Activated naive CD8-positive, alpha-beta T cell treated with anti-CD3 and anti-CD28 coated beads for 36 hours (primary cell): ENCODE measurements at regions not wholly inside any gene's neighbourhood (a gene's known extent, or its start where the extent isn't known, plus 50 kb on each side); places are given as distances from the start of the nearest gene placed in this dataset.
"Not testable (repeated sequence)": the region's sequence is repeated elsewhere in the genome, so short reads cannot be mapped to it uniquely, and the experiment has no call there.

ENCODE experiments used
- DNase-seq: peaks from one replicate; pipeline ENCODE4 v3.0.0; 2021
- H3K27ac Mint-ChIP-seq: one replicate; pipeline ENCODE4 v1.8.0; 2022; ENCODE audit warnings: mild to moderate bottlenecking, moderate library complexity, mixed read lengths
- H3K27me3 Mint-ChIP-seq: one replicate; pipeline ENCODE4 v1.8.0; 2022; ENCODE audit warnings: mild to moderate bottlenecking, mixed read lengths
- H3K36me3 Mint-ChIP-seq: one replicate; pipeline ENCODE4 v1.8.0; 2021; ENCODE audit warnings: mild to moderate bottlenecking, mixed read lengths
- H3K4me1 Mint-ChIP-seq: one replicate; pipeline ENCODE4 v1.8.0; 2021; ENCODE audit warnings: mixed read lengths
- H3K4me3 Mint-ChIP-seq: one replicate; pipeline ENCODE4 v1.8.0; 2022; ENCODE audit warnings: mild to moderate bottlenecking, moderate library complexity, mixed read lengths
- H3K9me3 Mint-ChIP-seq: one replicate; pipeline ENCODE4 v1.8.0; 2022; ENCODE audit warnings: mixed read lengths

- Mint-ChIP-seq H3K36me3 (peaks cover 16% of the 10 kb centered on the region), H3K4me1 (peaks cover 17% of the 10 kb centered on the region), H3K9me3 (peaks cover 25% of the 10 kb centered on the region), H3K4me3 (no peak overlapping the region), H3K27ac (peak overlapping the region; percentile 71), H3K27me3 (no peaks in the 10 kb centered on the region)
- DNase-seq = no peak
Measured at GRCh38 chr5:50501491-50502228, 60.6 kb upstream of the EMB start.

GRCh38 chr5:50513028-50513457 lies 72.0 kb upstream of the EMB start:
- not testable (repeated sequence) for H3K9me3 Mint-ChIP-seq, H3K27me3 Mint-ChIP-seq, DNase-seq, H3K36me3 Mint-ChIP-seq, H3K27ac Mint-ChIP-seq, H3K4me3 Mint-ChIP-seq, H3K4me1 Mint-ChIP-seq

GRCh38 chr5:50521060-50521459 lies 80.0 kb upstream of the EMB start:
- not testable (repeated sequence) for DNase-seq, H3K27ac Mint-ChIP-seq, H3K4me3 Mint-ChIP-seq, H3K27me3 Mint-ChIP-seq, H3K36me3 Mint-ChIP-seq, H3K4me1 Mint-ChIP-seq
- peaks cover 23% of the 10 kb centered on the region for H3K9me3 Mint-ChIP-seq

DNA sequence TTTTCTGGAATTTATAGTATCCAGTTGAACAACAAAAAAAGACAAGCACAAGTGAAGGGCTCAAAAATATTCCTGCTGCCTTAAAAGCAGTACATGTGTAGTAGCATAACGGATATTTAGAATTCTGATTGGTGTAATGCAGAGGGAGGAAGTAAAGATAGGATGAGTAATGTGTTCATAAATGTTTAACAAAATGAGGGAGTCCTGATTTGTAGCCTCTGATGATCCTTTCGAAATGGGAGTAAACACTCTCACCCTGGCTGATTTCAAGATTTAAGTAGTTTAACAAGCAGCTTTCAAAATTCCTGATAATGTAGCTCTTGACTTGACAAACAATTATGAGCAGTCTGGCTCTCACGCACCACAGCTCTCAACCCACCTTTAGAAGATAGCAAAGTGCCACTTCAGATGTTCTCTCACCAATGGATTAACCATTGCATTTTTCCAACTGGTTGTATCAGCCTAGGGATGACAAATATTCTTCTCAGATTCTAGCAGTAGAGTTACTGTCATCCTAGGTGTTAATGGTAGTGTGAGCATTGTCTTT lies 86.5 kb upstream of the EMB start:
- not testable (repeated sequence) for H3K27ac Mint-ChIP-seq, H3K4me3 Mint-ChIP-seq, H3K36me3 Mint-ChIP-seq, H3K9me3 Mint-ChIP-seq, DNase-seq, H3K27me3 Mint-ChIP-seq, H3K4me1 Mint-ChIP-seq

- no peak overlapping the region for H3K4me3 Mint-ChIP-seq
- no peaks in the 10 kb centered on the region for H3K36me3 Mint-ChIP-seq
- no peaks in the 10 kb centered on the region for H3K27me3 Mint-ChIP-seq
- DNase-seq = no peak
- H3K4me1 Mint-ChIP-seq = peaks cover 5% of the 10 kb centered on the region
- H3K27ac Mint-ChIP-seq = no peak overlapping the region
- H3K9me3 Mint-ChIP-seq = peaks cover 5% of the 10 kb centered on the region
Measured at GRCh38 chr5:50535393-50535792, 94.3 kb upstream of the EMB start.

GRCh38 chr5:50537534-50537933 lies 96.4 kb upstream of the EMB start:
- not testable (repeated sequence) for H3K36me3 Mint-ChIP-seq, H3K4me1 Mint-ChIP-seq, DNase-seq, H3K27me3 Mint-ChIP-seq, H3K27ac Mint-ChIP-seq, H3K4me3 Mint-ChIP-seq
- H3K9me3 Mint-ChIP-seq = peaks cover 10% of the 10 kb centered on the region

GRCh38 chr5:50547303-50547702 lies 106.2 kb upstream of the EMB start:
- no peak overlapping the region for H3K27ac Mint-ChIP-seq
- H3K4me1 Mint-ChIP-seq = peaks cover 9% of the 10 kb centered on the region
- peaks cover 12% of the 10 kb centered on the region for H3K9me3 Mint-ChIP-seq
- H3K36me3 Mint-ChIP-seq = no peaks in the 10 kb centered on the region
- H3K4me3 Mint-ChIP-seq = no peak overlapping the region
- no peaks in the 10 kb centered on the region for H3K27me3 Mint-ChIP-seq
- no peak for DNase-seq

GRCh38 chr5:50550267-50550666 lies 109.2 kb upstream of the EMB start:
- no peak for DNase-seq
- Mint-ChIP-seq H3K36me3 (no peaks in the 10 kb centered on the region), H3K4me1 (peaks cover 27% of the 10 kb centered on the region), H3K27me3 (no peaks in the 10 kb centered on the region), H3K4me3 (no peak overlapping the region), H3K9me3 (peaks cover 2% of the 10 kb centered on the region), H3K27ac (no peak overlapping the region)

DNA sequence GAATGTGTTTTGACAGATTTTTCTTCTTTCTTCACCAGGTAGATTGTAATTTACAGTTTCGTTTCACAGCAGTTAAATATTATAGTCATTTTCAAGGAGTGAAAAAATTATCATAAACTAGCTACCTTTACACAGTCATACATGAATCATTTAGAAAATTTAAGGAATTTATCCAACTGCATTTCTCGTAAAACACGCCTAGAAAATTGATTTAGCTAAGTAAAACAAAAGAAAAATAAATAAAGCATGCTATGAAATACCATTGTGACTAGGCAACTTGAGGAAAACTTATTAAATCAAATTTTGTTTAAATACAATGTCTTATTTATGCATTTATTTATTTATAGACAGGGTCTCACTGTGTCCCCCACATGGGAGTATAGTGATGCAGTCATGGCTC lies 109.9 kb upstream of the EMB start:
- peaks cover 4% of the 10 kb centered on the region for H3K9me3 Mint-ChIP-seq
- peaks cover 2% of the 10 kb centered on the region for H3K36me3 Mint-ChIP-seq
- no peak overlapping the region for H3K4me3 Mint-ChIP-seq
- no peak for DNase-seq
- H3K27me3 Mint-ChIP-seq = no peaks in the 10 kb centered on the region
- peaks cover 27% of the 10 kb centered on the region for H3K4me1 Mint-ChIP-seq
- no peak overlapping the region for H3K27ac Mint-ChIP-seq

DNA sequence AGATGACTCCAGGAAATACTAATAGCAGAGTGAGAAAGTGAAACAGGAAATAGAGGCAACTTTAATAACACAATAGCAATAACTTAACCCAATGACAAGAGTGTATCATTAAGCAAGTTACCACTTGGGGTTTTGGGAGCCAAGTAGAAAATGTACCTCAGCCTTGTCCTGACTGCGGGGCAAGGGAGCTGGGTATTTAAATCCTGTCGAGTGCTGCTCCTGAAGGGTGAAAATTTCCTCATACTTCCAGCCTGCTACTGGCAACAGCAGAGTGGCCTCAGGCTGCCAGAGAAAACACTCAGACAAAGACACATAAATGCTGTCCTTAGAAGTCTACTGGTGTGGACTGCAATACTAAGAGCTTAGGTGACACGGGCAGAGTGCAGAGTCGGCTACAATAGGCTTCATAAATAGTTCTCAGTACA lies 112.5 kb upstream of the EMB start:
- Mint-ChIP-seq H3K27ac (no peak overlapping the region), H3K9me3 (peaks cover 1% of the 10 kb centered on the region), H3K4me1 (peaks cover 18% of the 10 kb centered on the region), H3K4me3 (no peak overlapping the region), H3K36me3 (peaks cover 2% of the 10 kb centered on the region), H3K27me3 (no peaks in the 10 kb centered on the region)
- DNase-seq = no peak

GRCh38 chr5:50558640-50559039 lies 107.8 kb upstream of the PARP8 start:
- not testable (repeated sequence) for H3K4me3 Mint-ChIP-seq, DNase-seq, H3K4me1 Mint-ChIP-seq, H3K27ac Mint-ChIP-seq, H3K9me3 Mint-ChIP-seq, H3K36me3 Mint-ChIP-seq, H3K27me3 Mint-ChIP-seq

DNA sequence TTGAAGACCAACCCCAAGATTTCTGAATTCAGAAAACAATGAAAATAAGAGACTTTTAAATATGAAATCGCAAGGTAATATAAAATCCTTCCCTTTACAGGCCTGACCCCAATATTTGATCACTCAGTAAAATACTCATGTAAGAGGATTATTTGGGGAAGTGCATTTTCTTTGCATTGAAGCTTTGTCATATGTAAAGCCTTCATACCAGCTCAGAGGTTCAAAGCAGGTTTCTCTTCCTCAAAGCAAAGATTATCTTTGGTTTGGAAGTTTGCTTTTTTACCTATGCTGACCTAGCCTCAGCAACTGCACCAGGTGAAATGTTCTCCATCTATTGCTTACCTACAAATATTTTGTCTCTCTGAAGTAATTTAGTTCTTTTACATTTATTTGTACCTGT lies 106.5 kb upstream of the PARP8 start:
- Mint-ChIP-seq H3K27me3 (no peaks in the 10 kb centered on the region), H3K36me3 (peaks cover 2% of the 10 kb centered on the region)

GRCh38 chr5:50562694-50563093 lies 103.7 kb upstream of the PARP8 start:
- H3K4me1 Mint-ChIP-seq = peaks cover 23% of the 10 kb centered on the region
- H3K27me3 Mint-ChIP-seq = no peaks in the 10 kb centered on the region

More for the DNA sequence above, 106.5 kb upstream of the PARP8 start:
- H3K27ac Mint-ChIP-seq = no peak overlapping the region
- H3K4me3 Mint-ChIP-seq = no peak overlapping the region
- H3K4me1 Mint-ChIP-seq = peaks cover 13% of the 10 kb centered on the region
- H3K9me3 Mint-ChIP-seq = peaks cover 1% of the 10 kb centered on the region
- no peak for DNase-seq

DNA sequence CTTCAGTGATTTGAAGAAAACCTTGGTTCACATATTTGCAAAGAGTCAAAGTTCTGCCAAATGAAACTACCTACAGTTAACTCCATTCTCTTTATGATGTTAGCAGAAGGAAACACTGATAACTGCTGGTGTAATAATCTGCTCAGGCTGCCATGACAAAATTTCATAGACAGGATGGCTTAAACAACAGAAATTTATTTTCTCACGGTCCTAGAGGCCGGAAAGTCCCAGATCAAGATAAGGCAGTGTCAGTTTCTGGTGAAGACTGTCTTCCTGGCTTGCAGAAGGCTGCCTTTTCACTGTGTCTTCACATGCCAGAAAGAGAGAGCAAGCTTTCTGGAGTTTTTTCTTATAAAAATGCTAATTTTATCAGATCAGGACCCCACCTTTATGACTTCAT lies 102.4 kb upstream of the PARP8 start:
- H3K4me3 Mint-ChIP-seq = no peak overlapping the region
- H3K36me3 Mint-ChIP-seq = peaks cover 6% of the 10 kb centered on the region
- H3K27ac Mint-ChIP-seq = no peak overlapping the region

More at GRCh38 chr5:50562694-50563093, 103.7 kb upstream of the PARP8 start:
- DNase-seq = no peak
- no peak overlapping the region for H3K27ac Mint-ChIP-seq
- H3K4me3 Mint-ChIP-seq = no peak overlapping the region
- H3K36me3 Mint-ChIP-seq = peaks cover 3% of the 10 kb centered on the region
- peaks cover 6% of the 10 kb centered on the region for H3K9me3 Mint-ChIP-seq

DNA sequence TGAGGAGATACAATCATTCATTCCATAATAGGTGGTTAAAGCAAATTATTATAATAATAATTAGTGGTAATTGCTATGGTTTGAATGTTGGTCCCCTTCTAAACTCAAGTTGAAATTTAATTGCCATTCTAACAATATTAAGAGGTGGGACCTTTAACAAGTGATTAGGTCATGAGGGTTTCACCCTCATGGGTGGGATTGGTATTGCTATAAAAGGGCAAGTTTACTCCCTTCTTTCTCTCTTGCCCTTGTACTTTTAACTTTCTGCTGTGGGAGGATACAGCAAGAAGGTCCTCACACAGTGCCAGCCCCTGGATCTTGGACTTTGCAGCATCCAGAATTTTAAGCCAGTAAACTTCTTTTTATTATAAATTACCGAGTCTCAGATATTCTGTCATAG lies 101.9 kb upstream of the PARP8 start:
- H3K36me3 Mint-ChIP-seq = peaks cover 6% of the 10 kb centered on the region
- H3K4me1 Mint-ChIP-seq = peaks cover 23% of the 10 kb centered on the region
- peaks cover 16% of the 10 kb centered on the region for H3K9me3 Mint-ChIP-seq
- H3K27me3 Mint-ChIP-seq = no peaks in the 10 kb centered on the region
- H3K27ac Mint-ChIP-seq = no peak overlapping the region
- H3K4me3 Mint-ChIP-seq = no peak overlapping the region
- DNase-seq = no peak

More for the DNA sequence above, 102.4 kb upstream of the PARP8 start:
- H3K27me3 Mint-ChIP-seq = no peaks in the 10 kb centered on the region
- H3K4me1 Mint-ChIP-seq = peaks cover 23% of the 10 kb centered on the region
- no peak for DNase-seq
- H3K9me3 Mint-ChIP-seq = peaks cover 14% of the 10 kb centered on the region

DNA sequence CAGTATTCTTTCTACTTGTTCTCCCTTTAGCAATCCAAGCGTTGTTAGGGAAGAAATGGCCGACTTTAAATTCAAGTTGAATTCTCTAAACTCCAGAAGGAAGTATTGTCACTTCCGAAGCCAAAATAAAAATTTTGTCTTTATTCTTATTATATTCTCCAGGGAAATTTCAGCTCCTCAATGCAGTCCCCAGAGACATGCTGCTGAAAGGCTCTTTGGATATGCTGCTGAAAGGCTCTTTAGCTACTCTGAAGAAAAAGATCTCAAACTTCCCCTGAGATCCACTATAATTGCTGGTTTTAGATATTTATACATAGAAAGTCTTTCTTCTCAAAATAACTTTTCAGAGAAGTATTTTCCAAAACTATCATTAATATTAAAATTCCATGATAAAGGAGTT lies 92.3 kb upstream of the PARP8 start:
- Mint-ChIP-seq H3K36me3 (peaks cover 2% of the 10 kb centered on the region), H3K27me3 (no peaks in the 10 kb centered on the region)

More for the DNA sequence above, 92.3 kb upstream of the PARP8 start:
- Mint-ChIP-seq H3K27ac (no peak overlapping the region), H3K4me1 (peaks cover 15% of the 10 kb centered on the region), H3K9me3 (peaks cover 9% of the 10 kb centered on the region), H3K4me3 (no peak overlapping the region)
- no peak for DNase-seq
